KMS-11 (cell line): ENCODE measurements at regions not wholly inside any gene's neighbourhood (a gene's known extent, or its start where the extent isn't known, plus 50 kb on each side); places are given as distances from the start of the nearest gene placed in this dataset.

ENCODE experiments used
- H2AFZ ChIP-seq: fragments of 200-600 bp; sonication (generic); 2 replicates; pipeline ENCODE4 v1.6.1; 2016; ENCODE audit warnings: antibody characterized with exemption, mixed run types, low read depth
- H3K27ac ChIP-seq: fragments of 200-600 bp; sonication (generic); 2 replicates; pipeline ENCODE4 v1.6.1; 2016; ENCODE audit warnings: mild to moderate bottlenecking, mixed run types
- H3K27me3 ChIP-seq: fragments of 200-600 bp; sonication (generic); 2 replicates; pipeline ENCODE4 v1.6.1; 2017; ENCODE audit warnings: mild to moderate bottlenecking, low read depth, mixed run types, moderate library complexity; ENCODE audit not compliant: insufficient read depth
- H3K36me3 ChIP-seq: fragments of 200-600 bp; sonication (generic); 2 replicates; pipeline ENCODE4 v1.6.1; 2017; ENCODE audit warnings: mild to moderate bottlenecking, mixed run types; ENCODE audit not compliant: insufficient read depth
- H3K4me1 ChIP-seq: fragments of 200-600 bp; sonication (generic); 2 replicates; pipeline ENCODE4 v1.6.1; 2016; ENCODE audit warnings: mild to moderate bottlenecking, low read depth, mixed run types; ENCODE audit not compliant: poor library complexity, severe bottlenecking
- H3K4me2 ChIP-seq: fragments of 200-600 bp; sonication (generic); 2 replicates; pipeline ENCODE4 v1.7.0; 2016; ENCODE audit warnings: mild to moderate bottlenecking, mixed run types
- H3K4me3 ChIP-seq: fragments of 200-600 bp; sonication (generic); IDR thresholded peaks from 2 replicates; pipeline ENCODE4 v1.6.1; 2017; ENCODE audit warnings: low read depth, low read length, mixed read lengths; ENCODE audit not compliant: insufficient read depth
- H3K79me2 ChIP-seq: fragments of 200-600 bp; sonication (generic); 2 replicates; pipeline ENCODE4 v1.6.1; 2016; ENCODE audit warnings: low read depth, mixed run types; ENCODE audit not compliant: insufficient read depth
- H3K9ac ChIP-seq: fragments of 200-600 bp; sonication (generic); 2 replicates; pipeline ENCODE4 v1.6.1; 2016; ENCODE audit warnings: mild to moderate bottlenecking, mixed run types
- H4K20me1 ChIP-seq: fragments of 200-600 bp; sonication (generic); 2 replicates; pipeline ENCODE4 v1.6.1; 2016; ENCODE audit warnings: mild to moderate bottlenecking, mixed run types; ENCODE audit not compliant: insufficient read depth
- CTCF ChIP-seq: fragments of 200-600 bp; sonication (generic); conservative IDR thresholded peaks from 2 replicates; pipeline ENCODE4 v1.6.1; 2017; ENCODE audit warnings: low read depth, mild to moderate bottlenecking, antibody characterized with exemption, low read length, moderate library complexity, mixed read lengths

GRCh38 chr6:23523771-23524170, 602.2 kb upstream of the NRSN1 start:
- Histone ChIP-seq H3K4me3 (no peak overlapping the region), H3K9ac (no peak overlapping the region), H3K27me3 (no peaks in the 10 kb centered on the region), H3K79me2 (no peaks in the 10 kb centered on the region), H2AFZ (no peak overlapping the region), H3K27ac (no peak overlapping the region), H3K36me3 (no peaks in the 10 kb centered on the region), H4K20me1 (no peaks in the 10 kb centered on the region), H3K4me2 (no peak overlapping the region), H3K4me1 (no peaks in the 10 kb centered on the region)
- TF ChIP-seq CTCF = no peak

GRCh38 chr6:23524548-23524947, 601.5 kb upstream of the NRSN1 start:
- Histone ChIP-seq H3K4me2 (no peak overlapping the region), H2AFZ (no peak overlapping the region), H3K9ac (no peak overlapping the region), H4K20me1 (no peaks in the 10 kb centered on the region), H3K27ac (no peak overlapping the region), H3K4me1 (no peaks in the 10 kb centered on the region), H3K79me2 (no peaks in the 10 kb centered on the region), H3K4me3 (no peak overlapping the region), H3K27me3 (no peaks in the 10 kb centered on the region), H3K36me3 (no peaks in the 10 kb centered on the region)
- TF ChIP-seq CTCF = no peak

- Histone ChIP-seq H3K79me2 (no peaks in the 10 kb centered on the region), H2AFZ (no peak overlapping the region), H3K9ac (no peak overlapping the region), H3K36me3 (no peaks in the 10 kb centered on the region), H3K27ac (no peak overlapping the region), H4K20me1 (no peaks in the 10 kb centered on the region), H3K27me3 (no peaks in the 10 kb centered on the region), H3K4me3 (no peak overlapping the region), H3K4me2 (no peak overlapping the region), H3K4me1 (no peaks in the 10 kb centered on the region)
- no peak for TF ChIP-seq CTCF
Measured at GRCh38 chr6:23526526-23526925, 599.5 kb upstream of the NRSN1 start.

DNA sequence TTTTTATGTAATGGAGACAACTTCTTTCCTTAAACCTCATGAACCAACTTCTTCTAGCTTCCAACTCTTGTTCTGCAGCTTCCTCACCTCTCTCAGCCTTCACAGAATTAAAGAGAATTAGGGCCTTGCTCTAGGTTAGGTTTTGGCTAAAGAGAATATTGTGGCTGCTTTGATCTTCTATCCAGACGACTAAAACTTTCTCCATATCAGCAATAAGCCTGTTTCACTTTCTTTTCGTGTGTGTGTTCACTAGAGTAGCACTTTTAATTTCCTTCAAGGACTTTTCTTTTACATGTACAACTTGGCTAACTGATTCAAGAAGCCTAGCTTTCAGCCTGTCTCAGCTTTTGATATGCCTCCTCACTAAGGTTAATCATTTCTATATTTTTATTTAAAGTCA, 596.1 kb upstream of the NRSN1 start:
- H3K9ac ChIP-seq = no peak overlapping the region
- no peaks in the 10 kb centered on the region for H3K27me3 ChIP-seq
- H3K4me3 ChIP-seq = no peak overlapping the region
- no peaks in the 10 kb centered on the region for H3K79me2 ChIP-seq
- no peak for TF ChIP-seq CTCF
- H4K20me1 ChIP-seq = no peaks in the 10 kb centered on the region
- H2AFZ ChIP-seq = no peak overlapping the region
- H3K4me2 ChIP-seq = peak overlapping the region; percentile 36; the same call in 1 of the 2 replicates
- H3K36me3 ChIP-seq = no peaks in the 10 kb centered on the region
- H3K27ac ChIP-seq = no peak overlapping the region
- H3K4me1 ChIP-seq = no peaks in the 10 kb centered on the region
